ENCODE measurements at regions not wholly inside any gene's neighbourhood (a gene's known extent, or its start where the extent isn't known, plus 50 kb on each side); places are given as distances from the start of the nearest gene placed in this dataset.
"Not testable (repeated sequence)": the region's sequence is repeated elsewhere in the genome, so short reads cannot be mapped to it uniquely, and the experiment has no call there.

GRCh38 chr7:113030489-113030888, 56.1 kb downstream of the GPR85 start:
- DNase-seq = no peak

GRCh38 chr7:113026941-113027340, 59.7 kb downstream of the GPR85 start:
- no peak for DNase-seq

- not testable (repeated sequence) for DNase-seq
These were observed 69.3 kb downstream of the GPR85 start for GRCh38 chr7:113017144-113017857.

- no peak for DNase-seq
These were observed 71.5 kb downstream of the GPR85 start for GRCh38 chr7:113015034-113015645.

- no peak for DNase-seq
These were observed 72.7 kb downstream of the GPR85 start for GRCh38 chr7:113013761-113014449.

- DNase-seq = not testable (repeated sequence)
These were observed 73.8 kb downstream of the GPR85 start for GRCh38 chr7:113012862-113013261.

GRCh38 chr7:113010377-113010776, 76.2 kb downstream of the GPR85 start:
- no peak for DNase-seq

GRCh38 chr7:113008755-113009154, 77.9 kb downstream of the GPR85 start:
- no peak for DNase-seq

GRCh38 chr7:113004726-113005454, 81.7 kb downstream of the GPR85 start:
- no peak for DNase-seq

GRCh38 chr7:113000316-113001020, 86.2 kb downstream of the GPR85 start:
- no peak for DNase-seq

- no peak for DNase-seq
These were observed 88.8 kb downstream of the GPR85 start for GRCh38 chr7:112997831-112998230.

- no peak for DNase-seq
These were observed 90.2 kb downstream of the GPR85 start for GRCh38 chr7:112996331-112996871.

GRCh38 chr7:112995059-112995824, 91.4 kb downstream of the GPR85 start:
- DNase-seq = no peak

GRCh38 chr7:112994656-112995055, 92.0 kb downstream of the GPR85 start:
- DNase-seq = no peak

- DNase-seq = no peak
These were observed 96.0 kb downstream of the GPR85 start for GRCh38 chr7:112990624-112991023.

GRCh38 chr7:112989531-112989930, 97.1 kb downstream of the GPR85 start:
- DNase-seq = no peak

GRCh38 chr7:112987171-112987570, 99.5 kb downstream of the GPR85 start:
- DNase-seq = no peak

- DNase-seq = no peak
These were observed 100.2 kb downstream of the GPR85 start for GRCh38 chr7:112986256-112987031.

- DNase-seq = no peak
These were observed 101.1 kb downstream of the GPR85 start for GRCh38 chr7:112985377-112985987.

GRCh38 chr7:112982441-112983063, 104.1 kb downstream of the GPR85 start:
- DNase-seq = no peak
